ENCODE measurements at regions not wholly inside any gene's neighbourhood (a gene's known extent, or its start where the extent isn't known, plus 50 kb on each side); places are given as distances from the start of the nearest gene placed in this dataset.

DNA sequence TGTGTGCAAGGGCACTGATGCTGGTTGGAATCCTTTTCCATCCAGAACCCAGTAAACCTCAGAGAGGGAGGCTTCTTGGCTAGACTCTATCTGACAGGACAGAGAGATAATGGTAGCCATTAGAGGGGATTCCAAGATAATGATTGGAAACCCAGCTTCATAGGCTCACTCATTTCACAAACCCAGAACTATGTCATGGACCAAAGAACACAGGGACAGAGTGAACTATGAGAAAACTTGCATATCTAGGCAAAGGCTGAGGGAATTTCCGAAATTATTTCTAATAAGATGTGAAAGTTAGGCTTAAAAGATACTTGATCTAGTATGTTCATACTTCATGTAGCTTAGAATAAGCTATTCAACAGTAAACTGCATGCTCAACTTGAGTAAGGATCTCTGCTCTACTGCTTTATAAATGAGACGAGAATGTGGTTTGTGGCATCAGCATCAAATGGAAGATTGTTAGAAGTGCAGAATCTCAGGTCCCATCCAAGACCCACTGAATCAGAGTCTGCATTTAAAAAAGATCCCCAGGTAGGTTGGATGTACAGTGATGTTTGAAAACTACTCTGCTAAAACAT lies 261.4 kb downstream of the DMRT2 start:
- no peaks in the 10 kb centered on the region for H3K27me3 ChIP-seq (ENCODE audit: insufficient read depth, low read depth, low read length)
- H3K9ac ChIP-seq (ENCODE audit: low read length) = no peak overlapping the region
- no peak overlapping the region for H3K27ac ChIP-seq (ENCODE audit: low read length)
- H3F3A ChIP-seq (ENCODE audit: insufficient read depth, low read length, poor library complexity, severe bottlenecking) = no peaks in the 10 kb centered on the region
- H3K36me3 ChIP-seq (ENCODE audit: insufficient read depth, low read length) = no peaks in the 10 kb centered on the region
- H4K20me1 ChIP-seq (ENCODE audit: insufficient read depth) = no peaks in the 10 kb centered on the region
- H3K9me2 ChIP-seq (ENCODE audit: insufficient read depth, low read length) = no peaks in the 10 kb centered on the region
- H3K4me3 ChIP-seq (ENCODE audit: low read length) = no peak overlapping the region
- no peaks in the 10 kb centered on the region for H3K79me2 ChIP-seq (replicated peaks; ENCODE audit: insufficient read depth, low read length)
- H3K9me3 ChIP-seq (ENCODE audit: low read length) = no peaks in the 10 kb centered on the region
- no peak overlapping the region for H3K4me2 ChIP-seq (ENCODE audit: low read length)
- H2AFZ ChIP-seq (ENCODE audit: low read depth, low read length) = no peak overlapping the region
- TF ChIP-seq, protein P1, sequence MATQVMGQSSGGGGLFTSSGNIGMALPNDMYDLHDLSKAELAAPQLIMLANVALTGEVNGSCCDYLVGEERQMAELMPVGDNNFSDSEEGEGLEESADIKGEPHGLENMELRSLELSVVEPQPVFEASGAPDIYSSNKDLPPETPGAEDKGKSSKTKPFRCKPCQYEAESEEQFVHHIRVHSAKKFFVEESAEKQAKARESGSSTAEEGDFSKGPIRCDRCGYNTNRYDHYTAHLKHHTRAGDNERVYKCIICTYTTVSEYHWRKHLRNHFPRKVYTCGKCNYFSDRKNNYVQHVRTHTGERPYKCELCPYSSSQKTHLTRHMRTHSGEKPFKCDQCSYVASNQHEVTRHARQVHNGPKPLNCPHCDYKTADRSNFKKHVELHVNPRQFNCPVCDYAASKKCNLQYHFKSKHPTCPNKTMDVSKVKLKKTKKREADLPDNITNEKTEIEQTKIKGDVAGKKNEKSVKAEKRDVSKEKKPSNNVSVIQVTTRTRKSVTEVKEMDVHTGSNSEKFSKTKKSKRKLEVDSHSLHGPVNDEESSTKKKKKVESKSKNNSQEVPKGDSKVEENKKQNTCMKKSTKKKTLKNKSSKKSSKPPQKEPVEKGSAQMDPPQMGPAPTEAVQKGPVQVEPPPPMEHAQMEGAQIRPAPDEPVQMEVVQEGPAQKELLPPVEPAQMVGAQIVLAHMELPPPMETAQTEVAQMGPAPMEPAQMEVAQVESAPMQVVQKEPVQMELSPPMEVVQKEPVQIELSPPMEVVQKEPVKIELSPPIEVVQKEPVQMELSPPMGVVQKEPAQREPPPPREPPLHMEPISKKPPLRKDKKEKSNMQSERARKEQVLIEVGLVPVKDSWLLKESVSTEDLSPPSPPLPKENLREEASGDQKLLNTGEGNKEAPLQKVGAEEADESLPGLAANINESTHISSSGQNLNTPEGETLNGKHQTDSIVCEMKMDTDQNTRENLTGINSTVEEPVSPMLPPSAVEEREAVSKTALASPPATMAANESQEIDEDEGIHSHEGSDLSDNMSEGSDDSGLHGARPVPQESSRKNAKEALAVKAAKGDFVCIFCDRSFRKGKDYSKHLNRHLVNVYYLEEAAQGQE (IDR thresholded peaks at IDR 0.05; ENCODE audit: borderline replicate concordance) = no peak
- no peak for TF ChIP-seq MXI1 (conservative IDR thresholded peaks at IDR 0.05; ENCODE audit: poor library complexity, severe bottlenecking)
- TF ChIP-seq TAF1 (IDR thresholded peaks at IDR 0.05; ENCODE audit: low read depth) = no peak
- TF ChIP-seq, protein P2, sequence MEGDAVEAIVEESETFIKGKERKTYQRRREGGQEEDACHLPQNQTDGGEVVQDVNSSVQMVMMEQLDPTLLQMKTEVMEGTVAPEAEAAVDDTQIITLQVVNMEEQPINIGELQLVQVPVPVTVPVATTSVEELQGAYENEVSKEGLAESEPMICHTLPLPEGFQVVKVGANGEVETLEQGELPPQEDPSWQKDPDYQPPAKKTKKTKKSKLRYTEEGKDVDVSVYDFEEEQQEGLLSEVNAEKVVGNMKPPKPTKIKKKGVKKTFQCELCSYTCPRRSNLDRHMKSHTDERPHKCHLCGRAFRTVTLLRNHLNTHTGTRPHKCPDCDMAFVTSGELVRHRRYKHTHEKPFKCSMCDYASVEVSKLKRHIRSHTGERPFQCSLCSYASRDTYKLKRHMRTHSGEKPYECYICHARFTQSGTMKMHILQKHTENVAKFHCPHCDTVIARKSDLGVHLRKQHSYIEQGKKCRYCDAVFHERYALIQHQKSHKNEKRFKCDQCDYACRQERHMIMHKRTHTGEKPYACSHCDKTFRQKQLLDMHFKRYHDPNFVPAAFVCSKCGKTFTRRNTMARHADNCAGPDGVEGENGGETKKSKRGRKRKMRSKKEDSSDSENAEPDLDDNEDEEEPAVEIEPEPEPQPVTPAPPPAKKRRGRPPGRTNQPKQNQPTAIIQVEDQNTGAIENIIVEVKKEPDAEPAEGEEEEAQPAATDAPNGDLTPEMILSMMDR (IDR thresholded peaks at IDR 0.05; ENCODE audit: poor library complexity, severe bottlenecking) = no peak
- TF ChIP-seq EZH2 (IDR thresholded peaks at IDR 0.05; ENCODE audit: borderline replicate concordance, insufficient read depth, low read length, poor library complexity, severe bottlenecking) = no peak
- TF ChIP-seq EP300 (conservative IDR thresholded peaks at IDR 0.05; ENCODE audit: poor library complexity, severe bottlenecking) = no peak
- no peak for TF ChIP-seq RAD21 (conservative IDR thresholded peaks at IDR 0.05)
- TF ChIP-seq SMC3 (conservative IDR thresholded peaks at IDR 0.05; ENCODE audit: poor library complexity) = no peak
- TF ChIP-seq POLR2AphosphoS5 (IDR thresholded peaks at IDR 0.05) = no peak

DNA sequence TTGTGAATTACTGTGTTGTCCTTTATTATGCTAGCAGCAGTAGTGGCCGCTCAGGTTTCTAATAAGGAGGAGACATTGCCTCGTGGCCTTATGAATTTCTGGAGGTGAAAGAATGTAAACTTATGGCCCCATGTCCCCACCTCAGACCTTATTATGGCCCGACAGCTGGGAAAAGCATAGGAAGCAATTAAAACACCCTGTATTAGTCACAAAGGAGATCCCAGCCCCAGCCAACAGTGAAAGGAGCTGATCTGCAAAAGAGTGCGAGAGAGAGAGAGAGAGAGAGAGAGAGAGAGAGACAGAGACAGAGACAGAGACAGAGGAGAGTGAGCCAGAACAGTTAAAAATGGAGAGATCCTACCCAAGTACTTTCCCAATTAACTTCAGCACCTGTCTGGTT lies 269.3 kb downstream of the DMRT2 start:
- Histone ChIP-seq H3K27me3 (ENCODE audit: insufficient read depth, low read depth, low read length) (no peaks in the 10 kb centered on the region), H3K9me3 (ENCODE audit: low read length) (no peaks in the 10 kb centered on the region), H3F3A (ENCODE audit: insufficient read depth, low read length, poor library complexity, severe bottlenecking) (no peaks in the 10 kb centered on the region), H3K4me3 (ENCODE audit: low read length) (no peak overlapping the region), H3K79me2 (replicated peaks; ENCODE audit: insufficient read depth, low read length) (no peaks in the 10 kb centered on the region), H3K9me2 (ENCODE audit: insufficient read depth, low read length) (no peaks in the 10 kb centered on the region), H3K36me3 (ENCODE audit: insufficient read depth, low read length) (no peaks in the 10 kb centered on the region), H3K27ac (ENCODE audit: low read length) (no peak overlapping the region), H3K9ac (ENCODE audit: low read length) (no peak overlapping the region), H2AFZ (ENCODE audit: low read depth, low read length) (no peak overlapping the region), H4K20me1 (ENCODE audit: insufficient read depth) (no peaks in the 10 kb centered on the region), H3K4me2 (ENCODE audit: low read length) (no peak overlapping the region)
- no peak for TF ChIP-seq EP300 (conservative IDR thresholded peaks at IDR 0.05; ENCODE audit: poor library complexity, severe bottlenecking)

All from neural cell (in vitro differentiated cells).